IMR-90 (cell line): ENCODE measurements at regions not wholly inside any gene's neighbourhood (a gene's known extent, or its start where the extent isn't known, plus 50 kb on each side); places are given as distances from the start of the nearest gene placed in this dataset.

Experiments used
- ATAC-seq: fragments of 200-7000 bp; cut with Tn5 transposase; 2 replicates; pipeline ENCODE4 v1.9.1; 2020; ENCODE audit warnings: low read depth, mild to moderate bottlenecking, moderate library complexity
- BruUV-seq: library from RNA; stranded (reverse); fragments of 400-500 nt; replicated peaks from 2 replicates; lab custom pipeline; 2021; lab: Mats Ljungman, UMichigan
- CTCF ChIA-PET: fragments of 300-600 bp; formaldehyde crosslinking; extraction: SDS; loops from one replicate; lab custom pipeline; 2021; ENCODE audit warnings: antibody characterized with exemption; lab: Yijun Ruan, JAX
- POLR2A ChIA-PET: fragments of 300-600 bp; sonication (Branson Sonifier 250); formaldehyde crosslinking; loops from one replicate; lab custom pipeline; 2022; ENCODE audit warnings: antibody characterized with exemption; ENCODE audit not compliant: unreplicated experiment; lab: Charles Lee
- DNase-seq: peaks from one replicate; pipeline ENCODE4 v3.0.0; 2013
- H2AFZ ChIP-seq: replicated peaks from 2 replicates; pipeline ENCODE3; 2013; ENCODE audit warnings: low read length, mild to moderate bottlenecking; ENCODE audit not compliant: poor library complexity
- H2AK5ac ChIP-seq: 2 replicates; pipeline ENCODE4 v1.6.1; 2013; ENCODE audit warnings: low read depth, low read length, inconsistent platforms
- H2AK9ac ChIP-seq: replicated peaks from 2 replicates; pipeline ENCODE3; 2013; ENCODE audit warnings: mild to moderate bottlenecking, low read depth, low read length, moderate library complexity; ENCODE audit not compliant: poor library complexity
- H2BK120ac ChIP-seq: 2 replicates; pipeline ENCODE4 v1.6.1; 2013; ENCODE audit warnings: low read depth, low read length, inconsistent platforms
- H2BK15ac ChIP-seq: 3 replicates; pipeline ENCODE4 v1.6.1; 2013; ENCODE audit warnings: low read depth, low read length, inconsistent platforms
- H2BK20ac ChIP-seq: 2 replicates; pipeline ENCODE4 v1.6.1; 2013; ENCODE audit warnings: low read depth, mild to moderate bottlenecking, inconsistent platforms, low read length, moderate library complexity
- H2BK5ac ChIP-seq: 2 replicates; pipeline ENCODE4 v1.6.1; 2013; ENCODE audit warnings: mild to moderate bottlenecking, low read depth, low read length, inconsistent platforms; ENCODE audit not compliant: poor library complexity, severe bottlenecking
- H3K14ac ChIP-seq: replicated peaks from 2 replicates; pipeline ENCODE4 v1.6.1; 2013; ENCODE audit warnings: low read depth, low read length, inconsistent platforms
- H3K18ac ChIP-seq: 2 replicates; pipeline ENCODE4 v1.6.1; 2013; ENCODE audit warnings: low read depth, low read length, control low read depth
- H3K23ac ChIP-seq: 2 replicates; pipeline ENCODE4 v1.6.1; 2013; ENCODE audit warnings: low read depth, low read length, inconsistent platforms
- H3K27ac ChIP-seq: 2 replicates; pipeline ENCODE4 v1.5.1; 2013; ENCODE audit warnings: mild to moderate bottlenecking, control low read depth, low read length; ENCODE audit not compliant: insufficient read depth
- H3K27me3 ChIP-seq: 2 replicates; pipeline ENCODE4 v1.6.1; 2013; ENCODE audit warnings: low read length; ENCODE audit not compliant: control insufficient read depth, insufficient read depth
- H3K36me3 ChIP-seq: 2 replicates; pipeline ENCODE4 v1.6.1; 2013; ENCODE audit warnings: low read length, mixed read lengths; ENCODE audit not compliant: control insufficient read depth, insufficient read depth
- H3K4ac ChIP-seq: 2 replicates; pipeline ENCODE4 v1.6.1; 2013; ENCODE audit warnings: low read depth, low read length, inconsistent platforms
- H3K4me1 ChIP-seq: 2 replicates; pipeline ENCODE4 v1.6.1; 2013; ENCODE audit warnings: low read length, mixed read lengths; ENCODE audit not compliant: control insufficient read depth, insufficient read depth
- H3K4me2 ChIP-seq: 2 replicates; pipeline ENCODE4 v1.6.1; 2013; ENCODE audit warnings: low read depth, mild to moderate bottlenecking, control low read depth, low read length, moderate library complexity
- H3K4me3 ChIP-seq: 2 replicates; pipeline ENCODE4 v1.5.1; 2013; ENCODE audit warnings: low read depth, mild to moderate bottlenecking, control low read depth, low read length, moderate library complexity; ENCODE audit not compliant: insufficient read depth
- H3K56ac ChIP-seq: 2 replicates; pipeline ENCODE4 v1.6.1; 2013; ENCODE audit warnings: low read length, inconsistent platforms; ENCODE audit not compliant: insufficient read depth; ENCODE audit errors: extremely low read depth
- H3K79me1 ChIP-seq, 2 experiments: 2 replicates each; pipeline ENCODE4 v1.6.1; 2013; ENCODE audit warnings: low read length in 2 of 2, inconsistent platforms in 1 of 2, low read depth in 1 of 2
- H3K9ac ChIP-seq: 2 replicates; pipeline ENCODE4 v1.6.1; 2013; ENCODE audit warnings: low read depth, low read length, control low read depth
- H3K9me1 ChIP-seq: 2 replicates; pipeline ENCODE4 v1.6.1; 2013; ENCODE audit warnings: low read length, inconsistent platforms; ENCODE audit not compliant: insufficient read depth
- H3K9me3 ChIP-seq: 2 replicates; pipeline ENCODE4 v1.6.1; 2013; ENCODE audit warnings: low read length; ENCODE audit not compliant: control insufficient read depth, insufficient read depth
- H4K20me1 ChIP-seq: 2 replicates; pipeline ENCODE4 v1.6.1; 2013; ENCODE audit warnings: low read length, inconsistent platforms; ENCODE audit not compliant: insufficient read depth
- H4K5ac ChIP-seq: 2 replicates; pipeline ENCODE4 v1.6.1; 2013; ENCODE audit warnings: mild to moderate bottlenecking, low read depth, low read length, control low read depth
- H4K8ac ChIP-seq, 2 experiments: 2 replicates each; pipeline ENCODE4 v1.6.1; 2013; ENCODE audit warnings: low read depth in 2 of 2, low read length in 2 of 2, control low read depth in 1 of 2, inconsistent platforms in 1 of 2
- H4K91ac ChIP-seq: 2 replicates; pipeline ENCODE4 v1.6.1; 2013; ENCODE audit warnings: low read depth, low read length, inconsistent platforms; ENCODE audit not compliant: insufficient read depth
- BHLHE40 ChIP-seq: fragments of 150-350 bp; IDR thresholded peaks from 2 replicates; pipeline ENCODE4 v1.6.1; 2016; ENCODE audit warnings: mild to moderate bottlenecking, low read depth, low read length
- CEBPB ChIP-seq: IDR thresholded peaks from 2 replicates; pipeline ENCODE4 v1.6.1; 2012; ENCODE audit warnings: low read depth, low read length, improper control_type of control experiment
- CHD1 ChIP-seq: IDR thresholded peaks from 2 replicates; pipeline ENCODE4 v1.6.1; 2012; ENCODE audit warnings: low read depth, low read length, improper control_type of control experiment
- FOS ChIP-seq: fragments of 150-350 bp; IDR thresholded peaks from 2 replicates; pipeline ENCODE4 v1.6.1; 2016; ENCODE audit warnings: low read depth, low read length
- MAFK ChIP-seq: IDR thresholded peaks from 2 replicates; pipeline ENCODE4 v1.6.1; 2012; ENCODE audit warnings: low read depth, low read length, improper control_type of control experiment
- MAZ ChIP-seq: IDR thresholded peaks from 2 replicates; pipeline ENCODE4 v1.6.1; 2012; ENCODE audit warnings: low read depth, mild to moderate bottlenecking, low read length, improper control_type of control experiment, moderate library complexity, borderline replicate concordance
- MXI1 ChIP-seq: IDR thresholded peaks from 2 replicates; pipeline ENCODE4 v1.6.1; 2012; ENCODE audit warnings: low read depth, mild to moderate bottlenecking, low read length, moderate library complexity, borderline replicate concordance
- NFE2L2 ChIP-seq: fragments of 150-350 bp; IDR thresholded peaks from 2 replicates; pipeline ENCODE4 v1.6.1; 2016; ENCODE audit warnings: low read depth, mild to moderate bottlenecking, low read length
- POLR2A ChIP-seq: IDR thresholded peaks from 2 replicates; pipeline ENCODE4 v1.6.1; 2012; ENCODE audit warnings: mild to moderate bottlenecking, low read depth, low read length
- RAD21 ChIP-seq: IDR thresholded peaks from 2 replicates; pipeline ENCODE4 v1.6.1; 2012; ENCODE audit warnings: low read length, improper control_type of control experiment
- RCOR1 ChIP-seq: IDR thresholded peaks from 2 replicates; pipeline ENCODE4 v1.6.1; 2012; ENCODE audit warnings: mild to moderate bottlenecking, low read length, improper control_type of control experiment; ENCODE audit not compliant: insufficient replicate concordance
- RFX5 ChIP-seq: IDR thresholded peaks from 2 replicates; pipeline ENCODE4 v1.8.0; 2012; ENCODE audit warnings: low read depth, mild to moderate bottlenecking, low read length, moderate library complexity
- SMC3 ChIP-seq: fragments of 150-350 bp; IDR thresholded peaks from 2 replicates; pipeline ENCODE4 v1.6.1; 2016; ENCODE audit warnings: low read depth, mild to moderate bottlenecking, antibody characterized with exemption, low read length, moderate library complexity
- WGBS, 2 experiments: methylation state at CpG; one replicate each; pipeline versions ENCODE4 v1.1.5 to v1.1.7; 2013; ENCODE audit warnings: missing lambda C conversion rate in 2 of 2; ENCODE audit not compliant: insufficient read length in 1 of 2; ENCODE audit errors: extremely low coverage in 2 of 2; 5-methylcytosine and 5-hydroxymethylcytosine counted together
- dilution Hi-C: fragments of 300-500 bp; cut with HindIII; formaldehyde crosslinking; loops from one replicate; pipeline ENCODE4 v1.14.3; 2018; ENCODE audit warnings: low sequenced_read_pairs; ENCODE audit not compliant: unreplicated experiment
- in situ Hi-C: fragments of 300-500 bp; cut with MboI; formaldehyde crosslinking; loops from 3 replicates; pipeline ENCODE4 v1.14.3; 2019; ENCODE audit warnings: low sequenced_read_pairs, inconsistent platforms, mixed read lengths
- intact Hi-C: fragments of 100-400 bp; cut with micrococcal nuclease; formaldehyde crosslinking; loops from 2 replicates; pipeline ENCODE4 v1.10.0; 2022
- TF ChIP-seq, protein P1 (sequence below): fragments of 150-350 bp; IDR thresholded peaks from 2 replicates; pipeline ENCODE4 v1.6.1; 2016; ENCODE audit warnings: low read depth, mild to moderate bottlenecking, low read length, moderate library complexity, borderline replicate concordance
- TF ChIP-seq, protein P2 (sequence below): conservative IDR thresholded peaks from 2 replicates; pipeline ENCODE4 v1.5.1; 2012; ENCODE audit warnings: mild to moderate bottlenecking, low read depth, low read length, improper control_type of control experiment
- TF ChIP-seq, protein P3 (sequence below): fragments of 150-350 bp; IDR thresholded peaks from 2 replicates; pipeline ENCODE4 v1.6.1; 2017; ENCODE audit warnings: mild to moderate bottlenecking, antibody characterized with exemption, low read length, low read depth

DNA sequence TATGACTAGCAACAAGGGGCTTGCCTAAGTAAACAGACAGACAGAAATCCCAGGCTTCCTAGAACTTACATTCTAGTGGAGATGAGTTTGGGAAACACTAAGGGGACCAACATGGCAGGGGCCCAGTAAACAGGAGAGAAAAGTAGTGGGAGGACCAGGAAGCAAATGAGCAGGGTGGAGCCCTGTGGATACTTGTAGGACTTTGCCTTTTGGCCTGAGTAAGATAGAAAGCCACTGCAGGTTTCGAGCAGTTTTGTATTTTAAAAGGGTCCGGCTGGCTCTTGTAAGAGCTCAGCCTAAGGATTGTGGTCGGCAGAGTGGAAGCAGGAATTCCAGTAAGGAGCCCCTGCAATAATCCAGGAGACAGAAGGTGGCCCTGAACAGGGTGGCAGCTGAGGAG is 125.5 kb downstream of the MAP3K7 start:
- in situ Hi-C loops = no loop called here
- no peak overlapping the region for H3K9ac ChIP-seq
- H3K9me3 ChIP-seq = no peaks in the 10 kb centered on the region
- H4K91ac ChIP-seq = no peak overlapping the region
- ChIA-PET CTCF (no interaction called here), POLR2A (no interaction called here)
- ATAC-seq = no peak
- WGBS, 2 experiments = 71% methylated on average over 1 of the region's 3 CpGs; no CpG with 5 or more reads in 1 of the 2 experiments
- BruUV-seq = no TSS peak
- H3K18ac ChIP-seq = no peak overlapping the region
- H2AK5ac ChIP-seq = no peak overlapping the region
- no peak overlapping the region for H2BK20ac ChIP-seq
- TF ChIP-seq BHLHE40 (no peak), CHD1 (no peak), MAZ (no peak), RAD21 (no peak), POLR2A (no peak), MAFK (no peak), RCOR1 (no peak), CEBPB (no peak), MXI1 (no peak), RFX5 (no peak), FOS (no peak), NFE2L2 (no peak), SMC3 (no peak)
- TF ChIP-seq, protein P1, sequence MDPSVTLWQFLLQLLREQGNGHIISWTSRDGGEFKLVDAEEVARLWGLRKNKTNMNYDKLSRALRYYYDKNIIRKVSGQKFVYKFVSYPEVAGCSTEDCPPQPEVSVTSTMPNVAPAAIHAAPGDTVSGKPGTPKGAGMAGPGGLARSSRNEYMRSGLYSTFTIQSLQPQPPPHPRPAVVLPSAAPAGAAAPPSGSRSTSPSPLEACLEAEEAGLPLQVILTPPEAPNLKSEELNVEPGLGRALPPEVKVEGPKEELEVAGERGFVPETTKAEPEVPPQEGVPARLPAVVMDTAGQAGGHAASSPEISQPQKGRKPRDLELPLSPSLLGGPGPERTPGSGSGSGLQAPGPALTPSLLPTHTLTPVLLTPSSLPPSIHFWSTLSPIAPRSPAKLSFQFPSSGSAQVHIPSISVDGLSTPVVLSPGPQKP = no peak
- TF ChIP-seq, protein P2, sequence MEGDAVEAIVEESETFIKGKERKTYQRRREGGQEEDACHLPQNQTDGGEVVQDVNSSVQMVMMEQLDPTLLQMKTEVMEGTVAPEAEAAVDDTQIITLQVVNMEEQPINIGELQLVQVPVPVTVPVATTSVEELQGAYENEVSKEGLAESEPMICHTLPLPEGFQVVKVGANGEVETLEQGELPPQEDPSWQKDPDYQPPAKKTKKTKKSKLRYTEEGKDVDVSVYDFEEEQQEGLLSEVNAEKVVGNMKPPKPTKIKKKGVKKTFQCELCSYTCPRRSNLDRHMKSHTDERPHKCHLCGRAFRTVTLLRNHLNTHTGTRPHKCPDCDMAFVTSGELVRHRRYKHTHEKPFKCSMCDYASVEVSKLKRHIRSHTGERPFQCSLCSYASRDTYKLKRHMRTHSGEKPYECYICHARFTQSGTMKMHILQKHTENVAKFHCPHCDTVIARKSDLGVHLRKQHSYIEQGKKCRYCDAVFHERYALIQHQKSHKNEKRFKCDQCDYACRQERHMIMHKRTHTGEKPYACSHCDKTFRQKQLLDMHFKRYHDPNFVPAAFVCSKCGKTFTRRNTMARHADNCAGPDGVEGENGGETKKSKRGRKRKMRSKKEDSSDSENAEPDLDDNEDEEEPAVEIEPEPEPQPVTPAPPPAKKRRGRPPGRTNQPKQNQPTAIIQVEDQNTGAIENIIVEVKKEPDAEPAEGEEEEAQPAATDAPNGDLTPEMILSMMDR = no peak
- TF ChIP-seq, protein P3, sequence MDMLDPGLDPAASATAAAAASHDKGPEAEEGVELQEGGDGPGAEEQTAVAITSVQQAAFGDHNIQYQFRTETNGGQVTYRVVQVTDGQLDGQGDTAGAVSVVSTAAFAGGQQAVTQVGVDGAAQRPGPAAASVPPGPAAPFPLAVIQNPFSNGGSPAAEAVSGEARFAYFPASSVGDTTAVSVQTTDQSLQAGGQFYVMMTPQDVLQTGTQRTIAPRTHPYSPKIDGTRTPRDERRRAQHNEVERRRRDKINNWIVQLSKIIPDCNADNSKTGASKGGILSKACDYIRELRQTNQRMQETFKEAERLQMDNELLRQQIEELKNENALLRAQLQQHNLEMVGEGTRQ = no peak
- no peak overlapping the region for H2BK120ac ChIP-seq
- H3K14ac ChIP-seq = no peak overlapping the region
- H3K4ac ChIP-seq = no peak overlapping the region
- no peak overlapping the region for H3K4me3 ChIP-seq
- no peak overlapping the region for H3K56ac ChIP-seq
- no peak overlapping the region for H3K27ac ChIP-seq
- H3K9me1 ChIP-seq = no peaks in the 10 kb centered on the region
- H3K27me3 ChIP-seq = peaks cover 9% of the 10 kb centered on the region
- no peak overlapping the region for H2AK9ac ChIP-seq
- no peak for DNase-seq
- dilution Hi-C loops = no loop called here
- no peaks in the 10 kb centered on the region for H3K4me1 ChIP-seq
- H3K79me1 ChIP-seq = no peaks in the 10 kb centered on the region
- no peaks in the 10 kb centered on the region for H4K20me1 ChIP-seq
- H4K8ac ChIP-seq = no peak overlapping the region
- no peak overlapping the region for H3K4me2 ChIP-seq
- no peaks in the 10 kb centered on the region for H3K36me3 ChIP-seq
- H3K23ac ChIP-seq = no peak overlapping the region
- H4K5ac ChIP-seq = no peak overlapping the region
- no peak overlapping the region for H2BK15ac ChIP-seq
- no peak overlapping the region for H2AFZ ChIP-seq
- no peak overlapping the region for H2BK5ac ChIP-seq
- intact Hi-C loops = no loop called here
